ENCODE measurements at regions not wholly inside any gene's neighbourhood (a gene's known extent, or its start where the extent isn't known, plus 50 kb on each side); places are given as distances from the start of the nearest gene placed in this dataset.

GRCh38 chr2:16386431-16386830 lies 279.2 kb downstream of the CYRIA start:
- TF ChIP-seq YY1 (IDR thresholded peaks at IDR 0.05; ENCODE audit: insufficient read depth, insufficient read length) (no peak), ZNF274 (IDR thresholded peaks at IDR 0.05; ENCODE audit: low read depth, low read length) (no peak)
